K562 (cell line): ENCODE measurements at regions not wholly inside any gene's neighbourhood (a gene's known extent, or its start where the extent isn't known, plus 50 kb on each side); places are given as distances from the start of the nearest gene placed in this dataset.

Experiments
- ATAC-seq: fragments of 200-7000 bp; cut with Tn5 transposase; 3 replicates; pipeline ENCODE4 v1.9.1; 2020; ENCODE audit warnings: moderate library complexity
- BruUV-seq: library from RNA; stranded (reverse); fragments of 400-500 nt; replicated peaks from 2 replicates; lab custom pipeline; 2021; lab: Mats Ljungman, UMichigan
- CTCF ChIA-PET: fragments of 300-600 bp; formaldehyde crosslinking; extraction: SDS; loops from one replicate; lab custom pipeline; 2021; ENCODE audit warnings: low intra/inter-chr PET ratio; lab: Yijun Ruan, JAX
- POLR2A ChIA-PET: fragments of 300-600, 350-650 bp; sonication (Branson Sonifier 250); formaldehyde crosslinking; extraction: SDS; loops from one replicate; lab custom pipeline; 2021; ENCODE audit warnings: antibody characterized with exemption, inconsistent platforms; lab: Yijun Ruan, JAX
- DNase-seq, 4 experiments: peaks; one replicate each; pipeline versions ENCODE4 v3.0.0 to v3.0.0-alpha.2; 2011 to 2018; ENCODE audit warnings: low spot score in 3 of 4, mixed read lengths in 3 of 4; ENCODE audit errors: extremely low read depth in 1 of 4
- FAIRE-seq: peaks from 2 replicates; lab custom pipeline; 2011; peaks lifted over from hg19 to GRCh38; lab: Jason Lieb, UNC
- H2AFZ ChIP-seq: 2 replicates; pipeline ENCODE4 v1.6.0; 2011; ENCODE audit warnings: low read depth, low read length, control low read depth, inconsistent platforms
- H3K27ac ChIP-seq: fragments of 200-600 bp; 3 replicates; pipeline ENCODE4 v1.8.0; 2011; ENCODE audit warnings: low read depth, mild to moderate bottlenecking, control low read depth, inconsistent platforms, low read length, moderate library complexity, mixed read lengths; ENCODE audit errors: extremely low read depth
- H3K27me3 ChIP-seq, 2 experiments: fragments of 300-600 bp in 1 of 2; 2 replicates in 1 of 2; 3 replicates in 1 of 2; pipeline versions ENCODE4 v1.6.0 to v1.8.0; 2011; ENCODE audit warnings: inconsistent platforms in 2 of 2, low read length in 2 of 2, mild to moderate bottlenecking in 1 of 2, mixed read lengths in 1 of 2, moderate library complexity in 1 of 2; ENCODE audit not compliant: control insufficient read depth in 2 of 2, insufficient read depth in 2 of 2
- H3K36me3 ChIP-seq: fragments of 300-600 bp; 3 replicates; pipeline ENCODE4 v1.8.0; 2011; ENCODE audit warnings: mild to moderate bottlenecking, low read length, inconsistent platforms; ENCODE audit not compliant: control insufficient read depth, insufficient read depth
- H3K4me1 ChIP-seq, 2 experiments: fragments of 200-600 bp in 1 of 2; replicated peaks in 1 of 2; 2 replicates in 1 of 2; 3 replicates in 1 of 2; pipeline versions ENCODE4 v1.5.1 to v1.8.0; 2011; ENCODE audit warnings: inconsistent platforms in 2 of 2, low read length in 2 of 2, mild to moderate bottlenecking in 1 of 2, mixed read lengths in 1 of 2, moderate library complexity in 1 of 2; ENCODE audit not compliant: control insufficient read depth in 2 of 2, insufficient read depth in 2 of 2
- H3K4me2 ChIP-seq: 2 replicates; pipeline ENCODE4 v1.6.1; 2011; ENCODE audit warnings: low read length, control low read depth, inconsistent platforms, mixed read lengths; ENCODE audit not compliant: insufficient read depth
- H3K4me3 ChIP-seq: fragments of 200-600 bp; sonication (generic), shearing (Covaris generic); 2 replicates; pipeline ENCODE4 v1.5.1; 2016; ENCODE audit warnings: control low read depth, inconsistent platforms
- H3K79me2 ChIP-seq: fragments of 200-600 bp; 3 replicates; pipeline ENCODE4 v1.8.0; 2011; ENCODE audit warnings: low read length, inconsistent platforms; ENCODE audit not compliant: control insufficient read depth, insufficient read depth
- H3K9ac ChIP-seq, 2 experiments: 2 replicates each; pipeline versions ENCODE4 v1.6.0 to v1.6.1; 2011; ENCODE audit warnings: low read depth in 2 of 2, low read length in 2 of 2, control low read depth in 1 of 2, inconsistent platforms in 1 of 2, mild to moderate bottlenecking in 1 of 2, mixed read lengths in 1 of 2; ENCODE audit not compliant: insufficient read depth in 1 of 2
- H3K9me1 ChIP-seq: one replicate; pipeline ENCODE4 v1.6.0; 2011; ENCODE audit warnings: inconsistent platforms, mild to moderate bottlenecking, low read length, moderate library complexity; ENCODE audit not compliant: control insufficient read depth, insufficient read depth
- H3K9me3 ChIP-seq: replicated peaks from 2 replicates; pipeline ENCODE4 v1.5.1; 2011; ENCODE audit warnings: low read depth, low read length, inconsistent platforms; ENCODE audit not compliant: control insufficient read depth, insufficient read depth
- H4K20me1 ChIP-seq: replicated peaks from 2 replicates; pipeline ENCODE4 v1.6.1; 2011; ENCODE audit warnings: low read length, inconsistent platforms, mixed read lengths; ENCODE audit not compliant: control insufficient read depth, insufficient read depth
- BRCA1 ChIP-seq, 2 experiments: fragments of 450-650 bp in 1 of 2; sonication (generic) in 1 of 2; formaldehyde crosslinking in 1 of 2; IDR thresholded peaks; 2 replicates each; pipeline versions ENCODE4 v1.5.0 to v1.6.1; 2017 to 2020; ENCODE audit warnings: mild to moderate bottlenecking in 1 of 2, missing genetic modification reagents in 1 of 2
- EZH2 ChIP-seq: IDR thresholded peaks from 2 replicates; pipeline ENCODE4 v1.6.1; 2012; ENCODE audit warnings: low read depth, mild to moderate bottlenecking, inconsistent platforms, low read length, borderline replicate concordance
- FOXK1 ChIP-seq: sonication (generic); formaldehyde crosslinking; IDR thresholded peaks from 2 replicates; pipeline ENCODE4 v1.8.0; 2022; ENCODE audit warnings: missing genetic modification reagents, mild to moderate bottlenecking, borderline replicate concordance
- FUS ChIP-seq: fragments of 200-400 bp; formaldehyde crosslinking; optimal IDR thresholded peaks from 2 replicates; pipeline ENCODE3; 2017; ENCODE audit warnings: low read depth, low read length
- GABPB2 ChIP-seq: fragments of 250-450 bp; sonication (Bioruptor Pico); conservative IDR thresholded peaks from 2 replicates; pipeline ENCODE4 v1.5.1; 2021; ENCODE audit warnings: mild to moderate bottlenecking
- GTF2E2 ChIP-seq: fragments of 200-800 bp; sonication (Bioruptor generic); IDR thresholded peaks from 2 replicates; pipeline ENCODE4 v1.6.1; 2016; ENCODE audit warnings: missing genetic modification characterization, missing compliant biosample characterization
- HNRNPK ChIP-seq: fragments of 200-400 bp; formaldehyde crosslinking; IDR thresholded peaks from one replicate; pipeline ENCODE4 v1.6.1; 2018; ENCODE audit warnings: mild to moderate bottlenecking, low read depth, low read length; ENCODE audit not compliant: poor library complexity, severe bottlenecking
- POLR2A ChIP-seq: fragments of 450-650 bp; conservative IDR thresholded peaks from 2 replicates; pipeline ENCODE4 v1.6.1; 2016
- TAF7 ChIP-seq: fragments of 450-650 bp; IDR thresholded peaks from 2 replicates; pipeline ENCODE4 v1.6.1; 2016; ENCODE audit warnings: missing genetic modification characterization, missing compliant biosample characterization
- ZFP36 ChIP-seq: fragments of 150-350 bp; IDR thresholded peaks from 2 replicates; pipeline ENCODE4 v1.6.1; 2018; ENCODE audit warnings: low read length, low read depth; ENCODE audit not compliant: partially characterized antibody
- ZFX ChIP-seq: sonication (generic); formaldehyde crosslinking; IDR thresholded peaks from 2 replicates; pipeline ENCODE4 v1.8.0; 2022; ENCODE audit warnings: mild to moderate bottlenecking, missing genetic modification reagents, moderate library complexity
- ZNF354B ChIP-seq: fragments of 250-450 bp; sonication (Bioruptor Pico); IDR thresholded peaks from 2 replicates; pipeline ENCODE4 v1.4.0; 2020
- WGBS: fragments of 100-300 bp; shearing (Covaris generic); methylation state at CpG from one replicate; pipeline ENCODE4 v1.1.6; 2016; ENCODE audit warnings: low coverage, mixed read lengths; ENCODE audit not compliant: insufficient coverage; ENCODE audit errors: missing lambda C conversion rate; 5-methylcytosine and 5-hydroxymethylcytosine counted together
- in situ Hi-C: fragments of 300-500 bp; cut with MboI; formaldehyde crosslinking; loops from 4 replicates; pipeline ENCODE4 v1.15.0; 2018; ENCODE audit warnings: inconsistent platforms, mixed read lengths
- intact Hi-C: fragments of 100-400 bp; cut with micrococcal nuclease; formaldehyde crosslinking; loops from 2 replicates; pipeline ENCODE4 v1.14.2; 2022
- TF ChIP-seq, protein P1 (sequence below): fragments of 250-450 bp; sonication (Bioruptor Pico); IDR thresholded peaks from 2 replicates; pipeline ENCODE4 v1.4.0; 2020; ENCODE audit warnings: mild to moderate bottlenecking, moderate library complexity, borderline replicate concordance

- H3K4me1 ChIP-seq = no peaks in the 10 kb centered on the region
- H2AFZ ChIP-seq = no peak overlapping the region
- no peak for ATAC-seq
- no peak overlapping the region for H3K27ac ChIP-seq
- no peak overlapping the region for H3K4me2 ChIP-seq
- H3K27me3 ChIP-seq = no peaks in the 10 kb centered on the region
- TF ChIP-seq TAF7 (tag) (no peak), ZFX (CRISPR knock-in tag) (no peak), BRCA1 (IDR thresholded peaks at IDR 0.05) (no peak), BRCA1 (CRISPR knock-in tag; IDR thresholded peaks at IDR 0.05) (no peak), POLR2A (no peak), ZNF354B (CRISPR knock-in tag) (no peak), HNRNPK (no peak), GTF2E2 (tag) (no peak), FOXK1 (no peak), EZH2 (no peak), ZFP36 (no peak), FUS (no peak), GABPB2 (CRISPR knock-in tag) (no peak)
- TF ChIP-seq, protein P1, sequence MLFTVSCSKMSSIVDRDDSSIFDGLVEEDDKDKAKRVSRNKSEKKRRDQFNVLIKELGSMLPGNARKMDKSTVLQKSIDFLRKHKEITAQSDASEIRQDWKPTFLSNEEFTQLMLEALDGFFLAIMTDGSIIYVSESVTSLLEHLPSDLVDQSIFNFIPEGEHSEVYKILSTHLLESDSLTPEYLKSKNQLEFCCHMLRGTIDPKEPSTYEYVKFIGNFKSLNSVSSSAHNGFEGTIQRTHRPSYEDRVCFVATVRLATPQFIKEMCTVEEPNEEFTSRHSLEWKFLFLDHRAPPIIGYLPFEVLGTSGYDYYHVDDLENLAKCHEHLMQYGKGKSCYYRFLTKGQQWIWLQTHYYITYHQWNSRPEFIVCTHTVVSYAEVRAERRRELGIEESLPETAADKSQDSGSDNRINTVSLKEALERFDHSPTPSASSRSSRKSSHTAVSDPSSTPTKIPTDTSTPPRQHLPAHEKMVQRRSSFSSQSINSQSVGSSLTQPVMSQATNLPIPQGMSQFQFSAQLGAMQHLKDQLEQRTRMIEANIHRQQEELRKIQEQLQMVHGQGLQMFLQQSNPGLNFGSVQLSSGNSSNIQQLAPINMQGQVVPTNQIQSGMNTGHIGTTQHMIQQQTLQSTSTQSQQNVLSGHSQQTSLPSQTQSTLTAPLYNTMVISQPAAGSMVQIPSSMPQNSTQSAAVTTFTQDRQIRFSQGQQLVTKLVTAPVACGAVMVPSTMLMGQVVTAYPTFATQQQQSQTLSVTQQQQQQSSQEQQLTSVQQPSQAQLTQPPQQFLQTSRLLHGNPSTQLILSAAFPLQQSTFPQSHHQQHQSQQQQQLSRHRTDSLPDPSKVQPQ (CRISPR knock-in tag) = no peak
- WGBS = 1% methylated on average over 14 of the region's 17 CpGs
- H3K9me3 ChIP-seq = no peaks in the 10 kb centered on the region
- H3K9ac ChIP-seq = no peak overlapping the region
- no peak for FAIRE-seq
- no peak overlapping the region for H3K4me3 ChIP-seq
- H4K20me1 ChIP-seq = no peaks in the 10 kb centered on the region
- H3K9me1 ChIP-seq = no peaks in the 10 kb centered on the region
- no peaks in the 10 kb centered on the region for H3K36me3 ChIP-seq
- no peaks in the 10 kb centered on the region for H3K79me2 ChIP-seq
- no TSS peak for BruUV-seq
- intact Hi-C loops (no loop called here), in situ Hi-C loops (no loop called here)
- no peak for DNase-seq
- ChIA-PET CTCF (no interaction called here), POLR2A (no interaction called here)
These were observed 152.4 kb downstream of the LRRC30 start for GRCh38 chr18:7383002-7383980.
